ENCODE measurements at regions not wholly inside any gene's neighbourhood (a gene's known extent, or its start where the extent isn't known, plus 50 kb on each side); places are given as distances from the start of the nearest gene placed in this dataset.

DNA sequence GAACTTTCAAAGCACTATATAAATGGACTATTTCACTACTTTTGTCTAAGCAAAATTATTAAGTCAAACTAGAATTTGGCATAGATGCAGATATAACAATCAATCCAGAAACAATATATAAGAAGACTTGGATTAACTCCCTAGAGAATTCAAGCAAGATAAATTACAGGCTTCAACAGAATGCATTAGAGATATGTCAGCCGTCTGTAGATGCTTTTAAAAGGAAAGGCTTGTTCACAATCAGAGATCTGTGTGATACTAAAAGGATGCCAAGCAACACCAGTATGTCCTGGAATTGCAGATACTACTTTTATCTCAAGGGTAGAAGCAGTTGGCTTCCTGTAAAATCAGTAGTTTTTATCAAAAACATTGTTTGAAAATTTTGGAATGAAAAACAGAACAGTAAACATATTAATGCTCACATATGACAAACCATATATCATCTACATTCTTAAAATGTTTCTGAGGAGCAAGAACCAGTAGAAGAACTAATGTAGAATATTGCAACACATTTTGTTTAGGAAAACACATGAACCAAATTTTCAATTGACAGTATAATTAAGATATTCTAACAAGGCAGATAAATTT lies 947.9 kb upstream of the LRRN3 start:
- no peaks in the 10 kb centered on the region for H3K4me1 ChIP-seq (ENCODE audit: insufficient read depth, low read length, severe bottlenecking)
- H3K9me2 ChIP-seq (ENCODE audit: low read depth, low read length) = no peaks in the 10 kb centered on the region
- H3K9ac ChIP-seq (ENCODE audit: low read length) = no peak overlapping the region
- H3F3A ChIP-seq (ENCODE audit: insufficient read depth, low read length) = no peaks in the 10 kb centered on the region
- no peaks in the 10 kb centered on the region for H3K9me3 ChIP-seq (ENCODE audit: low read length)
- no peaks in the 10 kb centered on the region for H3K79me2 ChIP-seq (ENCODE audit: insufficient read depth, low read length)
- no peak overlapping the region for H3K4me2 ChIP-seq (ENCODE audit: low read length)
- H3K27ac ChIP-seq (ENCODE audit: low read depth, low read length, poor library complexity, severe bottlenecking) = no peak overlapping the region
- H3K36me3 ChIP-seq (ENCODE audit: insufficient read depth, low read length) = no peaks in the 10 kb centered on the region
- TF ChIP-seq EZH2 (IDR thresholded peaks at IDR 0.05; ENCODE audit: borderline replicate concordance, low read length) = no peak
- TF ChIP-seq, protein P1, sequence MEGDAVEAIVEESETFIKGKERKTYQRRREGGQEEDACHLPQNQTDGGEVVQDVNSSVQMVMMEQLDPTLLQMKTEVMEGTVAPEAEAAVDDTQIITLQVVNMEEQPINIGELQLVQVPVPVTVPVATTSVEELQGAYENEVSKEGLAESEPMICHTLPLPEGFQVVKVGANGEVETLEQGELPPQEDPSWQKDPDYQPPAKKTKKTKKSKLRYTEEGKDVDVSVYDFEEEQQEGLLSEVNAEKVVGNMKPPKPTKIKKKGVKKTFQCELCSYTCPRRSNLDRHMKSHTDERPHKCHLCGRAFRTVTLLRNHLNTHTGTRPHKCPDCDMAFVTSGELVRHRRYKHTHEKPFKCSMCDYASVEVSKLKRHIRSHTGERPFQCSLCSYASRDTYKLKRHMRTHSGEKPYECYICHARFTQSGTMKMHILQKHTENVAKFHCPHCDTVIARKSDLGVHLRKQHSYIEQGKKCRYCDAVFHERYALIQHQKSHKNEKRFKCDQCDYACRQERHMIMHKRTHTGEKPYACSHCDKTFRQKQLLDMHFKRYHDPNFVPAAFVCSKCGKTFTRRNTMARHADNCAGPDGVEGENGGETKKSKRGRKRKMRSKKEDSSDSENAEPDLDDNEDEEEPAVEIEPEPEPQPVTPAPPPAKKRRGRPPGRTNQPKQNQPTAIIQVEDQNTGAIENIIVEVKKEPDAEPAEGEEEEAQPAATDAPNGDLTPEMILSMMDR (IDR thresholded peaks at IDR 0.05; ENCODE audit: low read length) = no peak
- no peak overlapping the region for H2AFZ ChIP-seq (ENCODE audit: low read length)
- no peaks in the 10 kb centered on the region for H4K20me1 ChIP-seq (ENCODE audit: insufficient read depth, low read length)
- H3K4me3 ChIP-seq (ENCODE audit: low read depth, low read length, poor library complexity, severe bottlenecking) = no peak overlapping the region
- no peaks in the 10 kb centered on the region for H3K27me3 ChIP-seq (ENCODE audit: insufficient read depth, low read length)

DNA sequence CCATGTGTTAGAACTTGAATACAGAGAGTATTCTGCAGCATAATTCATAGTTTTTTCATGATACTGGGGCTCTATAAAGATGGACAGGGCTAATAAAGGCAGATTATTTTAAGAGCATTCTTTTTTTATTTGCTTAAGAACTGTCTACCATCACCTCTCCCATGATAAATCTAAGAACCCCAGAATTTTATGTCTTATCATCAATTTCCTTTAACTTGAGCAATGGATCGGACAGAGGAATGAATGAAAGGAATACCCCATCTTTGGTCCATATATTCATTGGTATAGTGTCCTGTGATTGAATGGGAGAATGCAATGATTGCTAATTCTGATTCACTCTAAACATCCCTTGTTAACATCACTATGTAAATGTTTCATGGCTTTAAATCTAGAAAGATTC lies 946.3 kb upstream of the LRRN3 start:
- no peak for TF ChIP-seq EZH2 (IDR thresholded peaks at IDR 0.05; ENCODE audit: borderline replicate concordance, low read length)
- TF ChIP-seq, protein P1 (IDR thresholded peaks at IDR 0.05; ENCODE audit: low read length) = no peak
- Histone ChIP-seq H3K9me3 (ENCODE audit: low read length) (no peaks in the 10 kb centered on the region; the same call in 1 of the 2 replicates), H3K9ac (ENCODE audit: low read length) (no peak overlapping the region)

DNA sequence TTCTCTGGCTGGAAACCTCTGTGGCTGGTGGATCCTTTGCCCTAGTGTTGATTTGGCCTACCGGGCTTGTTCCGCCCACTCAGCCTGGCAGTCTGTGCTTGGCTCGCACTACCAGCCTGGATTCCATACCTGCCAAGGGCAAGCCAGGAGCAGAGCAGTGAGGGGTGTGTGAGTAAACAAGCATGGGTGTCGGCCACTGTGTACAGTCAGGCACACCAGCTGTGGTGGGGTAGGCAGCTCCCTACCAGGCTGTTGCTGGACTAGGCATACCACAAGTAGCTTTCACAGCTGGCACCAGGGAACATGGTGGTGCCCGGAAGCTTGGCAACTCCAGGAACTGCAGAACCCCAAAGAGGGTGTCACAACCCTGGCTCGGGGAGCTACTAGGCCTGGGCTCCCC lies 942.9 kb upstream of the LRRN3 start:
- Histone ChIP-seq H2AFZ (ENCODE audit: low read length) (no peak overlapping the region), H3K27ac (ENCODE audit: low read depth, low read length, poor library complexity, severe bottlenecking) (no peak overlapping the region), H4K20me1 (ENCODE audit: insufficient read depth, low read length) (no peaks in the 10 kb centered on the region), H3K9ac (ENCODE audit: low read length) (no peak overlapping the region), H3K27me3 (ENCODE audit: insufficient read depth, low read length) (no peaks in the 10 kb centered on the region), H3K79me2 (ENCODE audit: insufficient read depth, low read length) (no peaks in the 10 kb centered on the region), H3F3A (ENCODE audit: insufficient read depth, low read length) (no peaks in the 10 kb centered on the region), H3K4me3 (ENCODE audit: low read depth, low read length, poor library complexity, severe bottlenecking) (no peak overlapping the region), H3K36me3 (ENCODE audit: insufficient read depth, low read length) (no peaks in the 10 kb centered on the region), H3K9me3 (ENCODE audit: low read length) (no peaks in the 10 kb centered on the region; the same call in 1 of the 2 replicates), H3K4me2 (ENCODE audit: low read length) (no peak overlapping the region), H3K9me2 (ENCODE audit: low read depth, low read length) (no peaks in the 10 kb centered on the region), H3K4me1 (ENCODE audit: insufficient read depth, low read length, severe bottlenecking) (no peaks in the 10 kb centered on the region)
- TF ChIP-seq, protein P1 (IDR thresholded peaks at IDR 0.05; ENCODE audit: low read length) = no peak
- no peak for TF ChIP-seq EZH2 (IDR thresholded peaks at IDR 0.05; ENCODE audit: borderline replicate concordance, low read length)

More for the DNA sequence above, 946.3 kb upstream of the LRRN3 start:
- no peaks in the 10 kb centered on the region for H3K27me3 ChIP-seq (ENCODE audit: insufficient read depth, low read length)
- no peaks in the 10 kb centered on the region for H3K79me2 ChIP-seq (ENCODE audit: insufficient read depth, low read length)
- no peaks in the 10 kb centered on the region for H3K9me2 ChIP-seq (ENCODE audit: low read depth, low read length)
- no peaks in the 10 kb centered on the region for H3F3A ChIP-seq (ENCODE audit: insufficient read depth, low read length)
- H3K36me3 ChIP-seq (ENCODE audit: insufficient read depth, low read length) = no peaks in the 10 kb centered on the region
- H4K20me1 ChIP-seq (ENCODE audit: insufficient read depth, low read length) = no peaks in the 10 kb centered on the region
- H3K4me3 ChIP-seq (ENCODE audit: low read depth, low read length, poor library complexity, severe bottlenecking) = no peak overlapping the region
- H3K4me1 ChIP-seq (ENCODE audit: insufficient read depth, low read length, severe bottlenecking) = no peaks in the 10 kb centered on the region
- H3K27ac ChIP-seq (ENCODE audit: low read depth, low read length, poor library complexity, severe bottlenecking) = no peak overlapping the region
- H2AFZ ChIP-seq (ENCODE audit: low read length) = no peak overlapping the region
- no peak overlapping the region for H3K4me2 ChIP-seq (ENCODE audit: low read length)
